ENCODE measurements at regions not wholly inside any gene's neighbourhood (a gene's known extent, or its start where the extent isn't known, plus 50 kb on each side); places are given as distances from the start of the nearest gene placed in this dataset.

DNA sequence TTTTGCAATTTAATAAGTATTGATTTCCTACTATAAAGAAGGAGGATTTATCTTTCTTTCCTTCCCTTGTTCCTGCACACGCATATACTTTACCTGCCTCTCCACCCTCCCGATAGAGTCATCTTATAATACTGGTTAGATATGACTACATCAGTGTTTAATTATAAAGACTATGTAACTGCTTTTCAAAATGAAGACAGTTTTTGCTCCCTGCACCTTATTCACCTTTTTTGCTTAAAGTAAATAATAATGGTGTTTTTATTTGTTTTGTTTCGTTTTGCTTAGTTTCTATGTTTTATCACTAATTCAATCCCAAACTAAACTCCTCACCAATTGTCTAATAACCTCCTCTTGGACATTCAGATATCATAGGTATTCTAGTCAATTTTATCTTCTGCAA lies 101.9 kb upstream of the RORA start:
- TF ChIP-seq, protein P1, sequence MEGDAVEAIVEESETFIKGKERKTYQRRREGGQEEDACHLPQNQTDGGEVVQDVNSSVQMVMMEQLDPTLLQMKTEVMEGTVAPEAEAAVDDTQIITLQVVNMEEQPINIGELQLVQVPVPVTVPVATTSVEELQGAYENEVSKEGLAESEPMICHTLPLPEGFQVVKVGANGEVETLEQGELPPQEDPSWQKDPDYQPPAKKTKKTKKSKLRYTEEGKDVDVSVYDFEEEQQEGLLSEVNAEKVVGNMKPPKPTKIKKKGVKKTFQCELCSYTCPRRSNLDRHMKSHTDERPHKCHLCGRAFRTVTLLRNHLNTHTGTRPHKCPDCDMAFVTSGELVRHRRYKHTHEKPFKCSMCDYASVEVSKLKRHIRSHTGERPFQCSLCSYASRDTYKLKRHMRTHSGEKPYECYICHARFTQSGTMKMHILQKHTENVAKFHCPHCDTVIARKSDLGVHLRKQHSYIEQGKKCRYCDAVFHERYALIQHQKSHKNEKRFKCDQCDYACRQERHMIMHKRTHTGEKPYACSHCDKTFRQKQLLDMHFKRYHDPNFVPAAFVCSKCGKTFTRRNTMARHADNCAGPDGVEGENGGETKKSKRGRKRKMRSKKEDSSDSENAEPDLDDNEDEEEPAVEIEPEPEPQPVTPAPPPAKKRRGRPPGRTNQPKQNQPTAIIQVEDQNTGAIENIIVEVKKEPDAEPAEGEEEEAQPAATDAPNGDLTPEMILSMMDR (IDR thresholded peaks at IDR 0.05; ENCODE audit: poor library complexity, severe bottlenecking), result no peak
- TF ChIP-seq EZH2 (IDR thresholded peaks at IDR 0.05; ENCODE audit: borderline replicate concordance, insufficient read depth, low read length, poor library complexity, severe bottlenecking), result no peak
- TF ChIP-seq POLR2AphosphoS5 (IDR thresholded peaks at IDR 0.05), result no peak
- no peak for TF ChIP-seq EP300 (conservative IDR thresholded peaks at IDR 0.05; ENCODE audit: poor library complexity, severe bottlenecking)
- no peak for TF ChIP-seq TAF1 (IDR thresholded peaks at IDR 0.05; ENCODE audit: low read depth)
- no peak for TF ChIP-seq SMC3 (conservative IDR thresholded peaks at IDR 0.05; ENCODE audit: poor library complexity)
- TF ChIP-seq, protein P2, sequence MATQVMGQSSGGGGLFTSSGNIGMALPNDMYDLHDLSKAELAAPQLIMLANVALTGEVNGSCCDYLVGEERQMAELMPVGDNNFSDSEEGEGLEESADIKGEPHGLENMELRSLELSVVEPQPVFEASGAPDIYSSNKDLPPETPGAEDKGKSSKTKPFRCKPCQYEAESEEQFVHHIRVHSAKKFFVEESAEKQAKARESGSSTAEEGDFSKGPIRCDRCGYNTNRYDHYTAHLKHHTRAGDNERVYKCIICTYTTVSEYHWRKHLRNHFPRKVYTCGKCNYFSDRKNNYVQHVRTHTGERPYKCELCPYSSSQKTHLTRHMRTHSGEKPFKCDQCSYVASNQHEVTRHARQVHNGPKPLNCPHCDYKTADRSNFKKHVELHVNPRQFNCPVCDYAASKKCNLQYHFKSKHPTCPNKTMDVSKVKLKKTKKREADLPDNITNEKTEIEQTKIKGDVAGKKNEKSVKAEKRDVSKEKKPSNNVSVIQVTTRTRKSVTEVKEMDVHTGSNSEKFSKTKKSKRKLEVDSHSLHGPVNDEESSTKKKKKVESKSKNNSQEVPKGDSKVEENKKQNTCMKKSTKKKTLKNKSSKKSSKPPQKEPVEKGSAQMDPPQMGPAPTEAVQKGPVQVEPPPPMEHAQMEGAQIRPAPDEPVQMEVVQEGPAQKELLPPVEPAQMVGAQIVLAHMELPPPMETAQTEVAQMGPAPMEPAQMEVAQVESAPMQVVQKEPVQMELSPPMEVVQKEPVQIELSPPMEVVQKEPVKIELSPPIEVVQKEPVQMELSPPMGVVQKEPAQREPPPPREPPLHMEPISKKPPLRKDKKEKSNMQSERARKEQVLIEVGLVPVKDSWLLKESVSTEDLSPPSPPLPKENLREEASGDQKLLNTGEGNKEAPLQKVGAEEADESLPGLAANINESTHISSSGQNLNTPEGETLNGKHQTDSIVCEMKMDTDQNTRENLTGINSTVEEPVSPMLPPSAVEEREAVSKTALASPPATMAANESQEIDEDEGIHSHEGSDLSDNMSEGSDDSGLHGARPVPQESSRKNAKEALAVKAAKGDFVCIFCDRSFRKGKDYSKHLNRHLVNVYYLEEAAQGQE (IDR thresholded peaks at IDR 0.05; ENCODE audit: borderline replicate concordance), result no peak

Data from neural cell (in vitro differentiated cells).